NCI-H2196 treated with DMSO at 0.1 percent for 48 hours (cell line): ENCODE measurements at regions not wholly inside any gene's neighbourhood (a gene's known extent, or its start where the extent isn't known, plus 50 kb on each side); places are given as distances from the start of the nearest gene placed in this dataset.

Experiments used
- DNase-seq: peaks from one replicate; lab custom pipeline; 2025; ENCODE audit not compliant: unreplicated experiment; lab: John Stamatoyannopoulos, UW

DNA sequence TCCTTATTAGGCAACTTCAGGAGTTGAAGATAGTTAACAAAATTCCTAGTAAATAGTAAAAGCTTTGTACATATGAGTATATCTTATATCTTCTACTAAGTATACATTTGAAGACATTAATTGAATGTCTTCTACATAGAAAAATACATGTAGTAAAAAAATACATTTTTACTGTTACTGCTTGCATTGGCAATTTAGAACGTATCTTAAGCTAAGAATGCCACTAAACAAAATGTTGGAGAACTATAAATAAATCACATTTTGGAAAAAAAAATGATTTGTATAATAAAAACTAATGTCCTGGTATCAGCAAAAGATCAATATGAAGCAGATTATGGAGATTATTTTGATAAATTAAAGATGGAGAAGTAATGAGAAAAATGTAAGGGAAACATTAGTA, 434.2 kb upstream of the SLC8A1 start:
- no peak for DNase-seq

DNA sequence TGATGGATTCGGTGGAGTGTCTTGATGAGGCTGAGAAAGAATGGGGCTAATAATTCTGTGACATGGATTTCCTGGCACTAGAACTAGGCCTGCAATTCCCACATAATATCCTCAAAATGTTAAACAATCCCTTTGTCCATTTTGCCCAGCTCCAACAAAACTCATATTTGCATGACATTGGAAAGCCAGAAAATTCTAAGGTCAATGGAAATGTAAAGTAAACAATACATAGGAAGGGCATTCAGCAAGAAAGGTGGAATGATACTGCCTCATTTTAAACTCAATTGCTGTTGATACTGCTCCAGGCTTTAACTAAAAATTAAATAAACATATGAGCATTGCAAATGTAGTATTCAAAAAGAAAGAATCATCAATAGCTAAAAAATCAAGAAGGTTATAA, 434.8 kb upstream of the SLC8A1 start:
- DNase-seq: no peak

DNA sequence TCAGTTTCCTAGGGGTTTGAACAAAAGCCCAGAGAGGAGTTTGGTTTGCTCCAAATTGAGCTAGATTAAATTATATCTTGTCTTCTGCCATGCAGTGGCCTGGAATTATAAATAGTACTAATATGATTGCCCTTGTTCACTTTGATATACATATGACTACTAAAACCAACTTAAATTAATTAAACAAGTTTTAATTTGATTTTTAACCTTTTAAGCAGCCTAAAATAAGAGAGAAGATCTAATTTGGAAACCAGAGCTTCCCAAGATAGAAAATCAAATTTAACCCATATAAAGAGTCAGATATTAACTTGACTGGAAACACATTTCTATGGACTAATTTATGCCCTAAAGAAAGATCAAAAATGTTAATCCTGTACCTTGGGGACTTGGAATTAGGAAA, 444.5 kb upstream of the SLC8A1 start:
- no peak for DNase-seq

DNA sequence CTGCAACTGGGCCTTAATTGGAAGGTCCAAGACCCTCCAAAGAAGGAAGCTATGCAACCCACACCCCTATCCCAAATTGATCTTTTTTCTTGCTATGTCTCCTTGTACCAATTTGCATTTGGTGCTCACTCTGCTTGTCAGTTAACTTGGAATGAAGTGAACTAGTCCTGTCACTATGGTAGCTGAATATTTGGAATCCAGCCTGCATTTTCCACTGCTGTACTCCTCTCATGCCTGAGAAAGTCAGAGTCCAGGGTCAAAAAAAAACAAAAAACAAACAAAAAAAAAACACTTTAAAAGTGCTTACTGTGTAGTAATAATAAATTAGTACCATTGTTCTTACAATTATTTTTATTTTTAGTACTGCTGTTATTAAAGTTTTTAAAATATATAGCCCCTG, 462.8 kb upstream of the SLC8A1 start:
- DNase-seq: no peak

DNA sequence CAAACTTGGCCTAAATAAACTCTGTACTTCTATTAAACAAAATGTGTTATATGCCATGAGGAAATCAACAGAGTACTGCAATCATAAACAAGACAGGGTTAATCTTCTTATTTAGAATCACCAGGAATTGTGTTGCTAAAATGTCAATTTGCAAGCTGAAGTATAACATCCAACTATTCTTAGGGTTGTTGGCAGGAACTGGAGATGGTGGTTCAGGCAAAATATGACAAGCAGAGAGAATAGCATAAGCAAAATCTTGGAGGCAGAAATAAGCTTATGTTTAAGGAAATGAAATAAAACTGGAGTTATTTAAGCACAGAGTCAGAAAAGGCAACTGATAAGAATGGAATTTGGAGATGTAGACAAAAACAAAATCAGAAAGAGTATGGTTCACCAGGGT, 463.8 kb upstream of the SLC8A1 start:
- DNase-seq: no peak

DNA sequence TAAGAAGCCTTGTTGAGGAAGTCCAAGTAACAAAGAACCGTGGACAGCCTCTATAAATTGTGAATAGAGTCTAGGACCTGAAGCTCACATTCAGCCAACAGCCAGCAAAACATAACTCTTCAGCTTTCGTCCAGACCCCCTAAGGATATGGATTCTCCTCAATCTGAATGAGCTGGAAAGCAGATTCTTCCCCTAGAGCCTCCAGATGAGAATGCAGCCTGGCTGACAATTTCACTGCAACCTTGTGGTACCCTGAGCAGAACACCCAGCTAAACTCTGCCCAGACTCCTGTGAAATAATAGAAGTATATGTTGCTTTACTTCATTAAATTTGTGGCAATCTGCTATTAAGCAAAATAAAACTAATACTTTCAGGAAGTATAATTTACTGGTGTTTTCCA, 483.5 kb upstream of the SLC8A1 start:
- DNase-seq: no peak

DNA sequence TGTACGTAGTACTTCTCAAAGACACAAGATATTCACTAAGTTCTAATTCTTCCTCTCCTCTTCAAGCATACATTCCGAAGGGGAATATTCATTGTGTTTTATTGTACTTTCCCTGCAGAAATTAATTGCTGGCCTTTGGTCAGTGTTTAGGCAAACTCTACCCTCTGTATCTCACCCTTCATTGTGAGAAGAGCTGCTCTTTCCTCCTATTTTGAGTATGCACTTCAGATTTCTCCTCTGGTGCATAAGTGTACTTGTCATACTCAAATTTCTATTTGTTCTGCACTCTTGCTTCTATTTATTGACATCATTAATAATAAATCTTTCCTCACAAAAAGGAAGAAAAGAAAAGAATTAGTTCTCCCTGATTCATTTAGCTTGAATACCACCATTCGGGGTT, 485.4 kb upstream of the SLC8A1 start:
- no peak for DNase-seq

DNA sequence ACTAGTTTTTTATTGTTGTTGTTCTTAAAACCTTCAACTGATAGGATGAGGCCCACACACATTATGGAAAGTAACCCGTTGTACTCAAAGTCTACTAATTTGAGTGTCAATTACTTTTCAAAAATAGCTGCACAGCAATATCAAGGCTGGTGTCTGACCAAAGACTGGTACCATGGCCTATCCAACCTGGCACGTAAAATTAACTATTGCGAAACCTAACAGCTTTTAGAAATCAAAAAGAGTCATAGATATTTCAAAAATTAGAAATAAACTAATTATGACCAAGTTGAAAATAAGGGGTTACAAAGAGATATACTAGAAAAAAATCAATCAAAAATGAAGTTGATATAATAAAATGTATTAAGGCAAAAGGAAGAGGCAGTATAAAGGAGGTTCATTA, 501.5 kb upstream of the SLC8A1 start:
- no peak for DNase-seq

DNA sequence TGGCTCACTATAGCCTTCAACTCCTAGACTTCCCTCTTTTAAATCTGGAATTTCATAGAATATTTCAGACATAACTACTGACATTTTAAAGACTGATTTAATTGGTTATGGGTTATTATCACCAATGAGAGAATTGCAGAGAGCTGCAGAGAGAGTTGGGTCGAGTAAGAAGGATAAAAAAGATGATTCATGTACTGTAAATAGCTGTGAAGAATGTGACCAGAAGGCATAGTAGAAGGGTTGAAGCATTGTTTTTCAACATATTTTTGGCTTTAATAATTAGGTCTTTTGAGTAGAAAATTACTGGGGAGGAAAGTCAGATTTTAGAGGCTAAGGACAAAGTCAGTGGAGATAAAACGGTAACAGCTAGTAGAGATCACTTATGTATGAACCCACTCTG, 503.2 kb upstream of the SLC8A1 start:
- DNase-seq: no peak

DNA sequence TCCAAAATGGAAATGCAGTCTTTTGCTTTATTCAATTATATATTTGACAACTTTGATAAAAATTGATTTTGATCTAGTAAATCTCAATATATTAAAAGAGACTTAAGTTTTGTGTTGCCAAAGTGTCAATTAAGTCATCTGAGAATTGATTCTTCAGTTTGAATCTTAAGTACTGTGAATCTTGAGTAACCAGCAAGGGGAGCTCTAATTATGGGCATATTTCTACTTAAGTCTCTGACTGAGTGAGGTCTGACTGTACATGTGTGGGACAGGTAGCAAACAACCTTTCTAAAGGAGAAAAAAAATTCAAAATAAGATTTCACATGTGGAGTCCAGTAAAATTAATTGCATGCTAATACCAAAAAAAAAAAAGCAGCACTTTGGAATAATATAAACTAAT, 503.7 kb upstream of the SLC8A1 start:
- no peak for DNase-seq

DNA sequence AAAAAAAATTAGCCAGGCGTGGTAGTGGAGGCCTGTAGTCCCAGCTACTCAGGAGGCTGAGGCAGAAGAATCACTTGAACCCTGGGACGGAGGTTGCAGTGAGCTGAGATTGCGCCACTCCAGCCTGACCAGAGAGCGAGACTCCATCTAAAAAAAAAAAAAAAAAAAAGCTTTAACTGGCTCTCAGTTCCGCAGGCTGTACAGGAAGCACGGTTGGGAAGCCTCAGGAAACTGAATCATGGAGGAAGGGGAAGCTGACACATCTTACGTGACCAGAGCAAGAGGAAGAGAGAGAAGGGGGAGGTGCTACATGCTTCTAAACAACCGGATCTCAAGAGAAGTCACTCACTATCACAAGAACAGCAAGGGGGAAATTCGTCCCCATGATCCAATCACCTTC, 505.6 kb upstream of the SLC8A1 start:
- DNase-seq: no peak

DNA sequence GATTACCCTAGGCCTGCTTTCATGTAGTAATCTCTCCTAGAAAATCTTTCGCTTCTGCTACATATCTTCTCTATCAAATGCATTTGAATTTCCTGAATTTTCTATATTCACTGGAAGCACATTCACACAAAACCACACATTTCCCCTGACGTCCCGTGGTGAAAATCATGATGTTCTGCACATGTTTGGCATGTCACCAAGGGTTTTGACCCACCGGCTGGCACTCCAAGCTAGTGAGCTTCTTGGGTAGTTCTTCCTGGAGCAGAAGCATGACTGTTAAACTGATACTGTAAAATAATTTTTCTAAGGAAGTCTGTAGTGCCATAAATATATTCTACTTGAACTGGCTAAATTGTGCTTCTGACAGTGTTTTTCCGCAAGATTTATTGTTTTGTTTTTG, 510.1 kb upstream of the SLC8A1 start:
- no peak for DNase-seq

DNA sequence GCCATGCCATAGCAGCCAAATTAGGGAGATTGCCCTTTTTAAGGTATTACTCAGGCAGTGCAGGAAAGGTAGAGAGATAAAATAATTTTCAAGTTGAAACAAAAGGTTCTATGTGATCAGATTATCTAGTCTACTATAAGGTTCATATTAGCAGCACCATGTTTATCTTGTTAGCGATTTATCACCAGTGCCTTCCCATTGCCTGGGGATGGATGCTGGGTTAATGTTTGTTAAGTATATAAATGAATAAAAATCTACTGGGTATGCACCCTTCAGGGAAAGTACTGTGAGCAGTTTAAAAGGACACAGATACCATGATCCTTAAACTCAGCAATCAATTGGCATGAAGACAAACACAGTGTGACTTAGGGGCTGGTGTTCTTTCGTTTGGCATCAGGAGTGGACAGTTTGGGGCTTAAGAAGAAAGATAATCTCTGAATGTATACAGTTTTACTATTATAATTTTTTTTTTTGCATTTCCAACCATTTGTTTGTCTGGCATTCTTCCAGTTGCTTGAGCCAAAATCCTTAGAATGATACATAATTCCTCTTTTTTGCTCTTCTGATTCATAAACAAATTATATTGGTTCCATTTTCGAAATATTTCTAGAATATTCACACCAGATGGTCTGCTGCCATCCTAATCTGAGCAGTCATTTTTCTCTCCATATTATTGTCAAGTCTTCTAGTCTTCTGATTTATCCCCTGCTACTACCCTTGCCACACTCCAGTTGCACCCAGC, 512.8 kb upstream of the SLC8A1 start:
- DNase-seq: no peak

DNA sequence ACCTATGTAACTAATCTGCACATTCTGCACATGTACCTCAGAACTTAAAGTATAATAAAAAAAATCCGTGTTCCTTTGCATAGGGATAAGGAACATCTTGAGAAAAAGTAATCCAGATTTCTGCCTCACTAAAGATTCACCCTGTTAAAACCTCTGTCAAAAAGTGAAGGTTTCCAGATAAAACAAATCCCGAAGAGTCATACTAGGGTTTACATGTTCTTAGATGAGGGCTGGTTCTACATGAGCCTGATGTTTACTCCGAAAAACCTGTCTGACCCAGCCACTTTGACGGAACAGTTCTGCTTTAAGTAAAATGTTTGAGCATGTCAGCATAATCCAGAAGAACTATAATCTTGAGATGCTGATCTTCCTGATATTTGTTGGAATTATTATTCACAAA, 515.6 kb upstream of the SLC8A1 start:
- no peak for DNase-seq

DNA sequence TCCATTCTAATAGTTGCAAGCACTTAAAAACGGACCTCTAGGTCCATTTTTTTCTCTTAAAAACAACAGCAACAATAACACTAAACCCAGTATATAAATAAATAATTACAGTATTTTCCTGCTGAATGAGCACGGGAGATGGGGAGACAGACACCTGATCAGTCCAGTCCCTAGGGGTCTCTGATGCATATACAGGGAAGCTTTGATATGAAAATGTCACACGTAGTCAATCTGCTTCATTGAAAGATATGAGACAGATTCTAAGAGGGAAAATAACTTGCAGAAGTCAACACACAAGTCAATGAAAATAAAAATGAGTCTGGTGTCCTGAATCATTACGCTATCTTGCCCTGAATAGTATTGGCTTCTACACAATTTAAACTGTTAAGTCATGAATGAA, 523.3 kb upstream of the SLC8A1 start:
- DNase-seq: no peak

DNA sequence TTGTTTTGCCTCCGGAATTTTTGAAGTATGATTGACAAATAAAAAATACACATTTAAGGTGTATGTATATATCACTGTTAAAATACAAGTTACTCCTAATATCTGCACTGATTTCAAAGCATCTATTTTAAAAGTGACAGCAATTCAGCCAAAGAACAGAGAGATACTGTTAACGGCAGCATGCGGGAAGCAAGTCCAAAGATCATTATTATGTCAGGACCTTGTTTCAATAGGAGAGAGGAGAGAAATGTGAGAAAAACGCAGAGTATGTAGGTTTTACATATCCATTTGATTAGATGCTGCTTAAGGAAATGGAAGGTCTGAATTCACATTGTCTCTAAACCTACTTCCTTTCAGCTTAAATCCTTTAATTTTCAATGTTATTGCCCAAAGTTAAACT, 545.5 kb upstream of the SLC8A1 start:
- DNase-seq: no peak

DNA sequence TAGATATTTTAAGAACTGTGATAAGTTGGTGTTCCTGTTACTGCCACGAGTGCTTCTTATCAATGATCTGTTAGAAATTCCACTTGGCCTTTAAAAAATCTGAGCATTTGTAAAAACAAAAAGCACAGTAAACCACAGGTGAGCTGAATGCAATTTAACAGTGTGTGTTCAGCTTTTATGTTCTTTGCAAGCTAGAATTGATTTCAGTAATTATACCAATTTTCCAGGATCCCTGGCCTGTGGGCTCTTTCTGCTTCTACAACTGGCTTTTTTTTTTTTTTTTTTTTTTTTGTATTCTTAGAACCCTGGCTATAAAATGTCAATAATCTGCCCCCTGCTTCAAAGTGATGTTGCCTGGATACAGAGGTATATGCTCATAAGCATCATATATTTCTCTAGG, 548.5 kb upstream of the SLC8A1 start:
- DNase-seq: no peak

DNA sequence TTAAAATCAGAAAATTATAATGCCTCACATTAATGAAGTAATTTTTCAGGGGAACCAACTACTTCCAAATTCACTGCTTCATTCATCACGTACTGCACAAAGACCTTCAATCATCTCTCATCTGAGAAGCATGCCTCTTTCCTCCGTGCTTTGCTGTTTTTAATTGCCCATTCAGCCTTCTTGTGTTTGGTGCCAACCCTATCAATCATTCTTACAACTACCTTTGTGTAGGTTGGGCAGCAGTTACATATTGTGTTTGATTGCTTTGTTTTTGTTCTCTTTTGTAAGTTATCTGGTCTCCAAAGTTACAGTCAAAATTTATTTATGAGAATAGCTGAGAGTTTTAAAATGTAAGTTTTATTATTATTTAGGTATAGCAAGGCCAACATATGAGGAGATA, 549.0 kb upstream of the SLC8A1 start:
- no peak for DNase-seq

DNA sequence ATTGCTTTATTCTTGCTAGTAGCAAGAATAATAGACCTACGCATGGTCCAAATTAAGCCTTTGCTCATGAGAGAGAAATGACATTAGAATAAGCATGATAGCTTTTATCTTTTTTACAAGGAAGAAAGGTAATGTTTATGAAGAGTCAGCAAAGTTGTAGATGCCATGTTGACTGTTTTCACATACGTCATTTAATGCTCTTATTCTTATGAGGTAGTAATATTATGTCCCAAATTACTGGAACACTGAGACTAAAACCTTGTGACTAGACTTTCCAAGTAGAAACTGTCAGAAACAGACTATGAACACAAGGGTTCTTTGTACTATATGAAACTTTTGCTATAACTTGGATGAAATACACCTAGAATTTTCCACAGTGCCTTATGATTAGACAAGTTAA, 552.8 kb upstream of the SLC8A1 start:
- DNase-seq: no peak

DNA sequence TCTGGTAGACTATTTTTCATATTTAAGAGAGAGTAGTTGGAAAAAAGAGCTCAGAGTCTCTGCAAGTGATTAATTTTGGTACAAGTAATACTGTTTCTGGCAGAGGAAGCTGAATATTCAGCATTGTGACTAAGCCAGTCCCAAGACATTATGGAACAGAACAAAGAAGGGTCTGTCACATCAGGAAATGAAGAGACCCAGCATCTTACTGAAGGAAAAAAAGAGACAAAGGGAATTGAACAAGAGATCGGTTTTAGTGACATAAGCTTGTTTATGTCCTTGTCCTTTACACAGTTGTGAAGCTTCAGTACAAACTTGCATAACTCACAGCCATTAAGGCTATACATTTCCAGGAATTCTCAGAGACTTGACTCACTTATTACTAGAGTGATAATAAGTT, 568.5 kb upstream of the SLC8A1 start:
- DNase-seq: no peak

DNA sequence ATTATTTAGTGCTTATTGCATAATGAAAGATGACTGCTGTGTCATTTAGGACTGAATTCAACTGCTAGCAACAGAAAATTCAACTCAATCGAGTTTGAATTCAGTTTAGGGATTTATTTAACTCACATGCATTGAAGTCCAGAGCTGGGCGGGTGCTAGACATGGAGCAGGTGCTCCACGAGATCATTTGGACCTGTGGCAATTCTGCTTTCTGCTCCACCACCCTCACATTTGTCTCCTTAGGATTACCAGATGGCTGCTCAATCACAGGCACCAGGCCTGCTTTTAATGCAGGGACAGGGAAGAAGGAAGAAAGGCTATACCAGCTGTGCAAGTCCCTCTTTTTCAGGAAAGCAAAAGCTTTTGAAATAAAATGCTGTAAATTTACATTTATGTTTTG, 572.9 kb upstream of the SLC8A1 start:
- DNase-seq: no peak

DNA sequence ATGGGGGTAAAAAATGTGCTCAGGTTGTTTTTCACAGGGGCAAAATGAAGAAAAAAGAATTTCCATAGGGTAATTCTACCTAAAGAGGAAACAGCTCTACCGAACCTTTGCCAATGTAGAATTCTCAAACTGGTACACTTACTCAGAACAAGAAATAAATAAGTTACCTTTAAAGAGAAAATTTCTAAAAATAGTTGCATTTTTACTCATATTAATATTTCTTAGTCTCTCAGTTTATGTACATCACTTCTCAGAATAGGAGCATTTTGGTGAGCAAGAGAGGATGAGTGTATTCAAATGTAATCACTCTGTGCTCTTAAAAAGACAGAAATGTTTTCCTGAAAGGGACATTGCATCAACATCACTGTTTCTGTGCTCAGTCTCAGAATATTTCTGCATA, 574.7 kb upstream of the SLC8A1 start:
- no peak for DNase-seq

DNA sequence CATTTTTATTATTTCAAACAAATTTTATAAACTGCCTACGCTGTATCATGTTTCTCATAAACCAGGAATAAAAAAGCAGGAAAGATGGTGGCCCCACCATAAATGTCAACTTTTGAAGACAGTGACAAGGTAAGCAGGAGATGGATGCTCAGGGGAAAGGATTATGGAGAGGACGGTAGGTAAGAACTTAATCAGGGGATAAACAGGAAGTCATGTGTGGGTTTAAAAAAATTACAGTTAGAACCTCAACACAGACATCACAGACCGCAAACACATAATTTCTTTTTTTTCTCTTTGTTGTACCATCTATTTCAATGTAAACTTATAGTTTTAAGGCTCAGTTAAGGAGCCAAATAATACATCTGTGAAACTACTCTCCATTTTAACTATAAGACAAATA, 575.2 kb upstream of the SLC8A1 start:
- DNase-seq: no peak

DNA sequence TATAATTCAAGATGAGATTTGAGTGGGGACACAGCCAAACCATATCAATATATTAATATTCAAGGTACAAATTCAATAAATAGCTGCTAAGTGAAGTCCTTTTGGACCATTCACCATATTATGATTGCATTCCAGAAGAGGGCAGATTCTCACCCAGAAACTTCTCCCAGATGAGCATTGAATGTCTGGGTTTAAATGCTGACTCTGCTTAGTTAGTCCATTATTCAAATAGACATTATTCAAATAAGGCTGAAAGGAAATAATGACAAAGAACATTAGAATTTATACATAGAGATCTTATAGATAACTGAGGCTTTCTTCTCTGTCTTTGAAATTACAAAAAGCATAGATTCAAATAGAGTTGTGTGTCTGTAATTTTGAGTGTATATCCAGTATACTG, 579.4 kb upstream of the SLC8A1 start:
- DNase-seq: no peak
